ENCODE measurements at regions not wholly inside any gene's neighbourhood (a gene's known extent, or its start where the extent isn't known, plus 50 kb on each side); places are given as distances from the start of the nearest gene placed in this dataset.

DNA sequence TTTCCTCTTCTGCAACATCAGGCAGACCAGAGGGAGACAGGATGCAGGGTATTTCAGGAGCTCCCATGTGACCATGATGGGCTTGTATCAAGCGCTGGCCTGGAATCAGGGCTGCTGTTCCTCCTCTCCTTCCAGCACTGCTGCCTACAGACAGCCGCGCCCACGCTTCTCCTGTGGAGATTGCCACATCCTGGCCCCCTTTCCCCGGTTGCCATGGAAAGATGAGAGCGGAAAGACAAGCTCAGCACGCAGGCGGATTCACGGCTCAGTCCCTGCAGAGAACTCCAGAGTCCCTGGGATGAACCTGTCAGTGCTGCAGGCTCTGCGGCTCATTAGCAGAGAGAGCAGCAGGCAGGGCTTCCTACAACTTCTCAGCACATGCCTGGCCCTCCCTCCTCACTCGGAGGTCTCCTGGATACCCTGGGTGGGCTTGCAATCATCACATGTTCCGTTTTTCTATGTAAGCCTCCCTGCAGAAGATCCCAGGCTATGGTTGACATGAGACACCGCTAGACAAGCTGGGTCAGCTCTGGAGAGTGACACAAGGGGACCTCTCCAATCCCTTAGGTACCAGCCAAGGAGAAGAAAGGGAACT, 497.8 kb upstream of the MYT1L start:
- no peak for DNase-seq (ENCODE audit: low read depth)

DNA sequence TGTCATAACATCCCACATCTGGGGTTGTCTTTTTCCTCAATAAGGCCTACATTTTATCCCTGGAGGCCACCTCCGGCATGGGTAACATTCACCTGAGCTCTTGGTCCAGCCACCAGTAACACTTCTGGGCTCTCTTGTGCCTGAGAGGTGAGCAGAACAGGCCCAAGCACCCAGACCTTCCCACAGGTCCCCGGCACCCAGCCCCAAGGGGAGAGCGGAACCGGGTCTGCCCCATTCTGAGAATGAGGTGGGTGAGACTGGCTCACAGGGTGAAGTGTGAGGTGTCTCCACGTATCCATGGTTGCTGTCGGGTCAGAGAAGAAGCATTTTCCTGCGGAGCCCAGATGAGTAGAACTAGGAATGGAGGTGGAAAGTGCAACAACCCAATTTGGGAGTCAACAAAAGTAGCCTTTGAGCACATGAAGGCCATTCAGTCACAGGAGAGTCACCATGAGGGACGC, 496.7 kb upstream of the MYT1L start:
- no peak for DNase-seq (ENCODE audit: low read depth)

DNA sequence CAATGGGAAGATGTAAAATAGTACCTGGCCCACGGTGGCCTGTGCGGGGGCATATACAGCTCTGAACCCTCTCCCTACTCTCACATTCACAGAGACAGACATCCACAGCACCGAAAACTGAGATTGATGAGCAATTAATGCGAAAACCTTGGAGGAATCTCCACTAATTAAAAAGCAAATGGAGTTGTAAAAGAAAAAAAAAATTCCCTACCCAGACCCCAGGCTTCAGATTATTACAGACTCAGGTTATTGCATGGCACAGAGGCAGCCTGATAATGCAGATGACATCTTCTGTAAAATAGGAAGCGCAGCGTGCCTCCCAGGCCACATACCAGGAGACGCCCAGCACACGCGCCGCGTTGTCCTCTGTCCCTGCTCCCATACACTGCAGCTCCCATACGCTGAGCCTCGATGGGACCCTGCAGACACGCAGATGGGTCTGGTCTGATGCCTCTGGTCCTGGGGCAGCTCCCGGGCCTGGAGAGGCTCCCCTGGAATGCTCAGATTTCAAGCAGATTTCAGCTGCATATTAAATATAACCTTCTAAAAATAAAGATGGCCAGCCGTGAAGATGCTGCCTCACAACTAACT, 496.1 kb upstream of the MYT1L start:
- no peak for DNase-seq (ENCODE audit: low read depth)

DNA sequence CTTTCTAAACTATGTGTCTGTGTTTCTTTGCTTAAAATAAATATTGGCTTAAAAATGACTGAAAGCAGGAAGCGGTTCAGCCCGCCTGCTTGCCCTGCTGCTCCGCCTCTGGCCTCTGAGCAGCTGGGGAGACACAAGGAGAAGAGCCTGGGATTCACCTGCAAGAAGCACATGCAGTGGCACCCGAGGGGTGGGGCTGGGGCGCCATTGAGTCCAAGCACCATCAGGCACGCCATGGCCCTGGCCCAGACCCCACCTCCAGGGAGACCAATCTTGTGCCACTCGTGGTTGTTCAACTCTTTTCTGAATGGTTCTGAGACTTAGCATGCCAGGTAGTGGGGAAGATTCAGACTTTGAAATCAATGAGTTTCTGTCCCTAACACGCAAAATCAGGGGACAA, 495.5 kb upstream of the MYT1L start:
- no peak for DNase-seq (ENCODE audit: low read depth)

DNA sequence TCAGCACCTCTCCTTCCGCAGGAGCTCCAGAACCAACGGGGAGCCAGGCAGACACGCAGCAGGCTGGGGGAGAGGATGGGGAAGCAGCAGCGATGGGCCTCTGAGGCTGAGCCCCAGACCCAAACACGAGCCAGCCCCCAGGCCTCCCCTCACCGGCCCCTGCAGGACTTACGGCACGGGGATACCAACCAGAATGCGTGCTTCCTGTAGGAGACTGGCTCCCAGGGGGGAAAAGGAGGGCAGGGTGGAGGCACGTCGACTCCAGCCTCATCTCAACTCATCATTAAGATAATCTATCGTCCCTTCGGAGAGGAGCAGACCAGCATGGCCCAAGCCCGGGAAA, 495.1 kb upstream of the MYT1L start:
- DNase-seq (ENCODE audit: low read depth), result no peak

DNA sequence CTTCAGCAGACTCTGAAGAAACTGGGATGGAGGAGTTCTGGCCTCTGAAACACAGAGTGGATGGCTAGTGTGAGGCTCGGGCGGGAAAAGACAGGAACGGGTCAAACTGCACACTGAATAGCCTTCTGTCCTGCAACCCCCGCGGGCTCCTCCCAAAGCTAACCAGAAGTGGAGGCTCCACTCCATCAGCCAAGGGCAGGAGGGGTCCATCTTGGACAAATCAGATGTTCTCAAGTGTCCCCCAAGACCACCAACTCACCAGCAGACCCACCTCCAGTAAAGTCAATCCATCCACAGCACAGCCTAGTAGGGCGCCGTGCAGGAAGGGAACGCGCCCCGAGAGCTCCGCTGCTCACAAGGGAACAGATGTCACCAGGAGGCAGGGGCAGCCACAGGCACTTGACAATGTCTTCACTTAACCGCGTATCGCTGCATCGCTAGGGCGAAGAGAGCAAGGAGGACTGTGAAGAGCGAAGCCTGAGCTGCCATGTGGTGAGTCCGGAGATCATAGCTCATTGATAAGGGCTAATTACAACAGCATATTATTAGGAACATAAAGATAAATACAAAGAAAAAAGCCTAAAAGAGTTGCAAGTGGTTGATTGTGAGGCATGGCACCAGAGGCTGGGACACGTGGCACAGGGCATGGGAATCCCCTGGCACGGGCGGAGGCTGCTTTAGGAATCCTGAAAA, 494.6 kb upstream of the MYT1L start:
- no peak for DNase-seq (ENCODE audit: low read depth)

DNA sequence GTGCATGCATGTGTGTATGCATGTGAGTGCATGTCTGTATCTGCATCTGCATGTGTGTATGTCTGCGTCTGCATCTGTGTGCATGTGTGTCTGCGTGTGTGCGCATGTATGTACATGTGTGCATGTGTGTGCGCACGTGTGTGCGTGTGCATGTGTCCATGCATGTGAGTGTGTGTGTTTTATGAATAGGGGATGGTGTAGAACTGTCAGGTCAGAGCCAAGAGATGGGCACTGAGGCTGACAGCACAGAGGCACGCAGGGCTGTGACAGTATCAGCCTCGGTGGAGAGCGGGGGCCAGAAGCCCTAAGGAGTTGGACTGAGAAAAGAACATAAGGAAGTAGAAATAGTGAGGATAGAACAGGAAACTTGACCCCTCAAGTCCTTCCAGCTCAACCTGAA, 494.0 kb upstream of the MYT1L start:
- DNase-seq (ENCODE audit: low read depth), result no peak

DNA sequence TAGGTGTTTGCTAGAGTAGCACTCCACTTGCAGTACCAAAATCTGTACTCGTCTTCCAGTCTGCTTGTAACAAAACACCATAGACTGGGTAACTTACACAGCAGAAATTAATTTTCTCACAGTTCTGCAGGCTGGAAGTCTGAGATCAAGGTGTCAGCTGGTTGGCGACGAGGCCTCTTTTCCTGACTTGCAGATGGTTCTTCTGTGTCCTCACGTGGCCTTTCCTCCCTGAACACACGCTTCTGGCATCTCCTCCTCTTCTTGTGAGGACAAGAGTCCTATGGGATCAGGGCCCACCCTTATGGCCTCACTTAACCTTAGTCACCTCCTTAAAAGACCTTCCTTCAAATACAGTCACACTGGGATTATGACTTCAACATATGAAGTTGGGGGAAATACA, 493.5 kb upstream of the MYT1L start:
- DNase-seq (ENCODE audit: low read depth), result no peak

DNA sequence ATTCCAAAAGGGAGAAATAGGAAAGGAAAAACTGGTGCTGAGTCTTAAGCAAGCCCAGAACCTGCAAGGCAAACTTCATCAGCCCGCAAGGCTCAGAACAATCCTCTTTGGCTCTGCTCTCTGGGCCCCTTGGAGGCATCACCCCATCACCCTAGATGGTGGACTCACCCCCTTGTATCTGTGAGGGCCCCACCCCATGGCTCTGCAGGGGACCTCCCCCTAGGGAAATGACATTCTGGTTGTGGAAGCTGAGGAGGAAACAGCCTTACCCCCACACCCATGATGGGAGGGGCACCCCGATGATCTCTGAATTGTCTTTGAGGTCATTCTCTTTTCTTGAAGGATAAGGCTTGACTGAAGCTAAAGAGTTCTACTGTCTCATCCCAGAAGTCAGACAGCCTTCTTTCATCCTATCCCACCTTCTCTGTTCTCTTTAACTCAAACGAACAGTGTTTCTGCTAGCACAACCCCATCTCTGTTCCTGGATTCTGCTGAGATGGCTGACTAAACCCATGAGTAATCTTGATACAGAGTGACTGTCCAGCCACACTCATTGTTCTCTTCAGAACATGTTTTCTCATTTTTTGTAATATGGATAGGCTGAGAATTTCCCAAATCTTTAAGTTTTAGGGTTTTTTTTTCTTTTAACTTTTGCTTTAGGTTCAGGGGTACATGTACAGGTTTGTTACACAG, 492.1 kb upstream of the MYT1L start:
- no peak for DNase-seq (ENCODE audit: low read depth)

DNA sequence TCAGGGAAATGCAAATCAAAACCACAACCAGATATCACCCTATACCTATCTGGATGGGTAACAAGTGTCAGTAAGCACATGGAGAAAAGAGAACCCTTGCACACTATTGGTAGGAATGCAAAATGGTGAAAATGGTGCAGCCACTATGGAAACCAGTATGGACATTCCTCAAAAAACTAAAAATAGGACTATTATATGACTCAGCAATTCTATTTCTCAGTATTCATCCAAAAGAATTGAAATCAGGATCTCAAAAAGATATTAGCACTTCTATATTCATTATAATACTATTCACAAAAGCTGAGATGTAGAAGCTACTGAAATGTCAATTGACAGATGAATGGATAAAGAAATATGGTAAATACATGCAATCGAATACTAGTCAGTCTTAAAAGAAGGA, 491.1 kb upstream of the MYT1L start:
- DNase-seq (ENCODE audit: low read depth), result no peak

DNA sequence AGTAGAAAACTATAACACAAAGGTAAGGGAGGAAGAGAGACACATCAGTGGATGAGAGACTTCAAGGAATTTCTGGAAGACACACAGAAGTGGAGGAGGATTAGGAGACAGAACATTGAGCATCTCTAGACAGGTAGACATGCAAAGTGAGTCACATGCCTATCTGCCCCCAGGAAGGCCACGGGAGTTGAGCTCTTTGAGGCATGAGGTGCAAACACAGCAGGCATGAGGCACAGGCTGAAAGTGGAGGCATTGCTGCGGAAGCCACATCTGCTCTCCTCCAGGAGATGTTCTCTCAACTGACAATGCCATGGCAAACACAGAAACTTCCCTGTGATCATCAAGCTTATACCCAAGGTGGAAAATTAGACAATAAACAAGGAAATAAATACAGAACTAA, 481.6 kb upstream of the MYT1L start:
- no peak for DNase-seq (ENCODE audit: low read depth)

DNA sequence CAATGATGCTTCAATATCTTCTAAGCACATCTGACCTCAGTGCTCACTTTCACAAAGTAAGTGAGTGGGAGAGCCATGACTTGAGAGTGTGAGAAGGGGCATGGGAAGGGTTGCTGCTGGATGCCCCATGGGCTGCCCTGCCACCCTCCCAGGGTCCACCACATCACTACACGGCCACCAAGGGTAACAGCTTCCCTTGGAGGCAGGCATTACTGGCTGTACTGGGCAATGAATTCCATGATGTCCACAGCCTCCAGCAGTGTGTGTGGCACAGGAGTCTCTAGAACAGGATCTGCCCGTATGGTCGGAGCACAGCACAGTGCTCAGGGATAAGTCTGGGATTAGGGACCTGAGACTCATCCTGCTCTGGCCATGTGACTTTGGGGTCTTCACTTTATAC, 481.0 kb upstream of the MYT1L start:
- DNase-seq (ENCODE audit: low read depth), result no peak

DNA sequence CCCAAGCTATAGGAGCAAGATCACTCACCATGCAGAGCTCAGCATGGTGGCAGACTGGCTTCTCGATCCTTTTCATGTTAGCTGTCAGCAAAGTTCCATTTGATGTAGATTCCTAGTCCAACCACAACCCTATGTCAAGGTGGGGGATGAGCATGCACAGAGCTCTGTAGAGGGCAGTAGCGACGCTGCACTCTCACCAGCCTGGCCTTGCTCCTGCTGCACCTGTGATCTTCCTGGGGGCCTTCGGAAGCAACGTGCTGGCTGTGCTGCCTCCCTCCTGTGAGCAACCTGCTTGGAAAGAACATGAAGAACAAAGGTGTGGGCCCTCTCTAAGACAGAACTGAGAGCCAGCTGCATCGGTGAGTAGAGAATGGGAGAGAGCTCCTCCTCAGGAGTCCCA, 479.4 kb upstream of the MYT1L start:
- no peak for DNase-seq (ENCODE audit: low read depth)

DNA sequence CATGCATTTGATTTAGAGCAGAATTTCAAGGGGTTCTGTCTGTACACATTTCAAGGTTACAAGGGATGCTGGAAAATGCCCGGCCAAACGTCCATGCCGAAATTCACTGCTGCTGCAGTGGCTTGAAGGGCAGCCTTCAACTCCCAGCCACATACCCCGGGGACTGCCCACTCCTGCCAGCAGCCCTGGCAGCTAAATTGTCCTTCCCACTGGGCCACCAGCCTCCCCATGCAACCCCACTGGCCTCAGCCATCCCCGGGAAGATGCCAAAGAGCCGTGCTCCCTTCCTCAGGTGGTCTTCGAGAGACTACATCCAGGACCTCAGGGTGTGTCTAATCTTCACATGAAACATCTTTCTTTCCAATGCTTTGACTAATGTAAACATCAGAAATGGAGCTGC, 478.7 kb upstream of the MYT1L start:
- DNase-seq (ENCODE audit: low read depth), result no peak

DNA sequence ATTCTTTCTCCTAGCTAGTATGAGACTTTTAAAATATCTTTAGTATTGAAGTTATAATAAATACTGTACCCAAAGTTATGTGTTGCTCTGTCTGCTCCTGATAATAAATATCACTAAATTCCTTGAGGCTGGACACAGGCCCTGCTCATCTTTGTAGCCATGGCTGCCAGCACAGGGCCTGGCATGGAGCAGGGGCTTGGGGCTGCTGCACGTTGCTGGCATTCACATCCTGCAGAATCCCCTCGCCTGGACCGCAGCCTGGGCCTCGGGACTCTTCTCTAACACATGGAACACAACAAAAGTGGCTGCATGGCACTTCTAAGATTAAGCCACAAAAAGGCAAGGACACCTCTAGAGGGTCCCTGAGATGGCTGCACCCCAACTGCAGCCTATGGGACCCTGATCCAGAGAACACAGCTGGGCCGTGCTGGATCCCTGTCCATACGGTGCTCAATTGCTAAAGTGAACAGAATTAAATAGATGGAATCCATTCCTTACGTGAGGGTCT, 477.5 kb upstream of the MYT1L start:
- DNase-seq (ENCODE audit: low read depth), result no peak

DNA sequence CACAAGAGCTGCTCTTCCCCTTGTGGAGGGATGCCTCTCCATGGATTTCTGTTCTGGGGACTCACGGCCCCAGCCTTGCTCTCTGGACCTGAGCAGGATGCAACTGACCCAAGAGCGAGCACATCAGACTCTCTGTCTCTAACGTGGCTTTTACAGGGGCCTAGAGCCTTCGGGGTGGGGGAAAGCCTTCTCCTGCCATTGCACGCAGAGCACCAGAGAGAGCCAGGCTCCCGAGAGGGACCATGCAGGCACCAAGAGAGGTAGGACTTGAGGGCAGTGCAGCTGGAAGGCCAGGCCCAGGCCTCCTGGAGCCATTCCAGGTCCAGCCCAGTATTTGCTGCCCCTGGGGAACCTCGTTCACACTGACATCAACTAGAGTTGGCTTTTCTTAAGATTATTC, 475.6 kb upstream of the MYT1L start:
- no peak for DNase-seq (ENCODE audit: low read depth)

DNA sequence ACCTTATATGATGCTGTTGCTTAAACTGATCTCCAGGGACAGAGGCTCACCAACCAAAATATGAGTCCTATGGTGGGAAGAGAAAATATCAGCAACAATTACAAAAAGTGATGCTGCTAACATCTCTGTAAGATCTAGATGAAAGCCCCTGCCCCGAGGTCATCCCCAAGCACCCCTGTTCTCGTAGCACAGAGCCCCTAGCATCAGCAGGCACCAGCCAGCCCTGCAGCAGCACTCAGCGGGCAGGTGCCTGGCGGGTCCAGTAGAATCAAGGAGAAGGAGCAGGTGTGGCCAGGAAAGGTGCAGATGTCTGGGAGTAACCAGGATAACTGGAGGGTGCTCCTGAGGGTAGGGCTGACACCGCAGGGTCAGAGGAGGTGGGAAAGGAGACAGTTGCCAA, 474.2 kb upstream of the MYT1L start:
- DNase-seq (ENCODE audit: low read depth), result no peak

DNA sequence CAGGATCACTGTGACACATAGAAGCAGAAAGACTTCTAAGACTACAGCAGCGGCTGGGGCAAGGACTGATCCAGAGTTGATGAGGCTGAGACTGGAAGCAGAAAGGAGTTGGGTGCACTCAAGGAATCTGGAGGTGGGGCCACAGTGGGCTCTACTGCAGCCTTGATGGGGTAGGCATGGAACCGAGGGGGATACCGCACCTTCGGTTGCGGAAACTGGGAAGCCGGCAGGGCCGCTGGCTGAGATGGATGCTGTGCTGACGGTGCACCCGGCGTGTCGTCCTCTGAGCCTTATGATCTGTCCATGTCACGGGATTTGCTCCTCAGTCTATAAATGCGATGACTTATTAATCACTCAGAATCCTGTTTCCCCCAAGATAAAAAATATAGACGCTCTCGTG, 473.5 kb upstream of the MYT1L start:
- no peak for DNase-seq (ENCODE audit: low read depth)

DNA sequence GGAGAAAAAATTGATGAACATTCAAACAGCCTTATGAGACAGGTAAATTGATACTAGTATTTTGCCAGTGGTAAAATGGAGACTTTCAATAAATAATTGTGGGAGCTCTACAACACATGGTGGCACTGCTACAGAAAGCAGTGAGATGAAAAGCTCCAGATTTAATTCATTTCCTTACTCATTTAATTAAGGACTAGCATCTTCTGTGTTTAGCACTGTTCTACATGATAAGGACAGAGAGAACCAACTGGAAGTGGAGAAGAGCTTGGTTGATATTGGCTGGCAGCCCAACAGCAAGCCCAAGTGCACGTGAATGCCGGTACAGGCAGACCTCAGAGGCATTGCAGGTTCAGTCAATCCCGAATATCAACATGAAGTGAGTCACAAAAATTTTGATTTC, 470.4 kb upstream of the MYT1L start:
- no peak for DNase-seq (ENCODE audit: low read depth)

DNA sequence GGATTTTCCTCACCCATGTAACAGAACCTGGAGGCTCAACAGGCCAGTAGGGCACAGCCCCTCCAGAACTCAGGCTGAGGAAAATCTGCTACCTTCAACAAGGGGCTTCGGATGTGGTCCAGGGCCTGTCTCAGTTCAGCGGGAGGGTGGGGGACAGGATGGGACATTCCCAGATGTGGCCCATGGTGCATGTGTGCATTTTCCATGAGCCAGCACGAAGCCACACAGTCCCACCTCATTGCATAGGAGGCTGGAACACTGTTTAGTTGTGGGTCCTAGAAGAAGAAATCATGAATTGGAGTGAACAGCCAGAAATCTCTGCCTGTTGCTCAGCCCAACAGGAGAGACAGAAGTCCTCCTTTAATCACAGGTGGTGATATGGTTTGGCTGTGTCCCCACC, 469.6 kb upstream of the MYT1L start:
- DNase-seq (ENCODE audit: low read depth), result no peak

DNA sequence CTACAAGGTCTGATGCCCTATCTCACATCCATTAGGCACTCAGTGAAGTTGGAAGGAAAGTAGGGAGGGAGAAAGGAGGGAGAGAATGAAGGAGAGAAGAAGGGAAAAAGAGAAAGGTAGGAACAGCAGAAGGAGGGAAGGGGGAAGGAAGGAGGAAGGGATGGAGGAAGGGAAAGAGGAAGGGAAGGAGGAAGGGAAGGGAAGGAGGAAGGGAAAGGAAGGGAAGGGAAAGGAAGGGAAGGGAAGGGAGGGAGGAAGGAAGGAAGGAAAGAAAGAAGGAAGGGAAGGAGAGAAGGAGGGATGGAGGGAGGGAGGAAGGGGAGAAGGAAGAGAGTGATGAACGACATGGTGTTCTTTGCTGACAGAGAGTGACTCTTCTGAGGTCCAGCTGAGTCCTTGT, 468.9 kb upstream of the MYT1L start:
- no peak for DNase-seq (ENCODE audit: low read depth)

DNA sequence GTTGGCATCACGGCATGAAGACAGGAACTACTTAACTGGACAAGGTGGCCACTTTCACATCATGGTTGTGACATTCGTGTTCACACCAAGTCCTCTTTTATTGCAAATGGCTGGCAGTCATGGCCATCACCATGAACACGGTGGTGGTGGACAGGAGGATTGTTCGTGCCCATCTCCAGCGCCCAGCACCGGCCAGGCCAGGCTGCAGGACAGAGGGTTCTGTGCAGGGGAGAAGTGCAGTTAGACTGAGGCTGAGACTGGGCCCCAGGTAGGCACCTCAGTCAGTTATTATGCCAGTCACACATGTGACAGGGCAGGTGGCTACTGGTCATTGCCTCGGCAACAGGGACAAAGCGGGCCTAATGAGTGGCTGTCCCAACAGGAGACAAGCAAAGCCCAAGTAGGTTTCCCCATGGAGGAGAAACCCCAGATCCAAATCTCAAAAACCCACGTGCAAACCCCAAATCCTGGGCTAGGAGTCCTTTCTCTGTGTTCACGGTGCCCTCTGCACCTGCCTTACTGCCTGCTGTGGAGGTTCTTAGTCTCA, 468.1 kb upstream of the MYT1L start:
- no peak for DNase-seq (ENCODE audit: low read depth)

DNA sequence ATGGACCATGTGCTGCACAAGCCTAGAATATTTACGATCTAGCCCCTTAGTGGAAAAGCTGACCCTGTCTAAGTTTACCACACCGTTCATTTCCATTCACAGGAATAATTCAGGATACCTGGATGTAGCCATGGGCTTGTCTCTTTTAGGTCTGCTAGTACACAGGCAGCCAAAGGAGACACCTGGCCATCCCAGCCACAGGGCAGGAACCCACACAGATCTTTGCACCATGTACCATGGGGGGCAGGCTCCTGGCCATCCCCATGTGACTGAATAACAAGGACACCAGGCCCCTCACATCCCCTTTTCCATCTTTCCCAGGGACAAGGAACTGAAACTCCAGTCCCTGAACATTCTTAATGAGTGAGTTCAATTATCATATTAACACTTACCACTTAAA, 467.3 kb upstream of the MYT1L start:
- DNase-seq (ENCODE audit: low read depth), result no peak

Measured in GM04503 (cell line).